DND-41 (cell line): ENCODE measurements at regions not wholly inside any gene's neighbourhood (a gene's known extent, or its start where the extent isn't known, plus 50 kb on each side); places are given as distances from the start of the nearest gene placed in this dataset.

Experiments used
- ATAC-seq: fragments of 200-7000 bp; cut with Tn5 transposase; 3 replicates; pipeline ENCODE4 v1.9.1; 2021; ENCODE audit warnings: low read depth; ENCODE audit not compliant: insufficient read depth
- DNase-seq: peaks from one replicate; pipeline ENCODE4 v3.0.0-alpha.2; 2020
- H2AFZ ChIP-seq: 2 replicates; pipeline ENCODE4 v1.6.0; 2012; ENCODE audit warnings: low read depth, low read length
- H3K27ac ChIP-seq: 2 replicates; pipeline ENCODE4 v1.5.1; 2012; ENCODE audit warnings: low read length, inconsistent platforms
- H3K27me3 ChIP-seq: fragments of 200-600 bp; sonication (generic); 2 replicates; pipeline ENCODE4 v1.6.0; 2012; ENCODE audit warnings: low read length, mild to moderate bottlenecking, inconsistent platforms; ENCODE audit not compliant: insufficient read depth, poor library complexity
- H3K36me3 ChIP-seq: 2 replicates; pipeline ENCODE4 v1.5.1; 2012; ENCODE audit warnings: low read length, inconsistent platforms; ENCODE audit not compliant: insufficient read depth
- H3K4me1 ChIP-seq: 2 replicates; pipeline ENCODE4 v1.5.1; 2012; ENCODE audit warnings: mild to moderate bottlenecking, low read length; ENCODE audit not compliant: insufficient read depth
- H3K4me2 ChIP-seq: 2 replicates; pipeline ENCODE4 v1.6.0; 2012; ENCODE audit warnings: mild to moderate bottlenecking, moderate library complexity, low read length, inconsistent platforms; ENCODE audit not compliant: insufficient read depth
- H3K4me3 ChIP-seq, 2 experiments: fragments of 200-600 bp in 1 of 2; shearing (Covaris generic) in 1 of 2; 2 replicates each; pipeline ENCODE4 v1.5.1; 2012 to 2016; ENCODE audit warnings: inconsistent platforms in 2 of 2, low read length in 2 of 2, mild to moderate bottlenecking in 2 of 2, low read depth in 1 of 2, moderate library complexity in 1 of 2
- H3K79me2 ChIP-seq: 2 replicates; pipeline ENCODE4 v1.6.0; 2012; ENCODE audit warnings: low read length, inconsistent platforms; ENCODE audit not compliant: insufficient read depth
- H3K9ac ChIP-seq: 2 replicates; pipeline ENCODE4 v1.6.0; 2012; ENCODE audit warnings: low read depth, mild to moderate bottlenecking, inconsistent platforms, low read length, moderate library complexity
- H3K9me3 ChIP-seq: 2 replicates; pipeline ENCODE4 v1.5.1; 2012; ENCODE audit warnings: low read length, moderate library complexity, mild to moderate bottlenecking, inconsistent platforms; ENCODE audit not compliant: insufficient read depth, severe bottlenecking
- H4K20me1 ChIP-seq: 2 replicates; pipeline ENCODE4 v1.6.0; 2012; ENCODE audit warnings: low read length; ENCODE audit not compliant: insufficient read depth
- EZH2 ChIP-seq: IDR thresholded peaks from 3 replicates; pipeline ENCODE4 v1.6.1; 2012; ENCODE audit warnings: borderline replicate concordance, low read depth, mild to moderate bottlenecking, moderate library complexity, low read length, inconsistent platforms; ENCODE audit not compliant: severe bottlenecking
- TF ChIP-seq, protein P1 (sequence below): IDR thresholded peaks from 2 replicates; pipeline ENCODE4 v1.5.1; 2012; ENCODE audit warnings: borderline replicate concordance, low read length, moderate library complexity, mild to moderate bottlenecking; ENCODE audit not compliant: poor library complexity, severe bottlenecking; ENCODE audit errors: extremely low read depth

DNA sequence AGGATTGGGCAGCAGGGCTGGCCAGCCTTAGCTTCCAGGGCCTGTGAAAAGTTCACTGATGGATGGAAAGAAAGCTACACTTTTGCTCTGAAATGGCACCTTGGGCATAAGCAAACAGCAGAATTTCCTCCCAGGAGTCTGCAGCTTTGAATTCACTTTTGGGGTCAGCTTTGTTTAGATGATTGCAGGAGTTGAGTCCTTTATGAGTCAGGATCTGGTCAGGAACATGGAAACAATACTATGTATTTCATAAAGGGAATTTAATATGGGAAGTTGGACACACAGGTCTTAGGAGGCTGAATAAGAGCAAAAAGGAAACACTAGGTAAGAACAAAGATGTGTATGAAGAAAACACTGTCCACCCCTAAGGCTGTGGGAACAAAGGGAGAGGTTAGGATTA, 345.3 kb downstream of the TSN start:
- TF ChIP-seq, protein P1, sequence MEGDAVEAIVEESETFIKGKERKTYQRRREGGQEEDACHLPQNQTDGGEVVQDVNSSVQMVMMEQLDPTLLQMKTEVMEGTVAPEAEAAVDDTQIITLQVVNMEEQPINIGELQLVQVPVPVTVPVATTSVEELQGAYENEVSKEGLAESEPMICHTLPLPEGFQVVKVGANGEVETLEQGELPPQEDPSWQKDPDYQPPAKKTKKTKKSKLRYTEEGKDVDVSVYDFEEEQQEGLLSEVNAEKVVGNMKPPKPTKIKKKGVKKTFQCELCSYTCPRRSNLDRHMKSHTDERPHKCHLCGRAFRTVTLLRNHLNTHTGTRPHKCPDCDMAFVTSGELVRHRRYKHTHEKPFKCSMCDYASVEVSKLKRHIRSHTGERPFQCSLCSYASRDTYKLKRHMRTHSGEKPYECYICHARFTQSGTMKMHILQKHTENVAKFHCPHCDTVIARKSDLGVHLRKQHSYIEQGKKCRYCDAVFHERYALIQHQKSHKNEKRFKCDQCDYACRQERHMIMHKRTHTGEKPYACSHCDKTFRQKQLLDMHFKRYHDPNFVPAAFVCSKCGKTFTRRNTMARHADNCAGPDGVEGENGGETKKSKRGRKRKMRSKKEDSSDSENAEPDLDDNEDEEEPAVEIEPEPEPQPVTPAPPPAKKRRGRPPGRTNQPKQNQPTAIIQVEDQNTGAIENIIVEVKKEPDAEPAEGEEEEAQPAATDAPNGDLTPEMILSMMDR = no peak
- no peak for TF ChIP-seq EZH2
- ATAC-seq (no peak), DNase-seq (no peak)
- no peak overlapping the region for H2AFZ ChIP-seq
- no peak overlapping the region for H3K9ac ChIP-seq
- no peaks in the 10 kb centered on the region for H3K4me1 ChIP-seq
- no peaks in the 10 kb centered on the region for H3K9me3 ChIP-seq
- no peaks in the 10 kb centered on the region for H3K36me3 ChIP-seq
- no peaks in the 10 kb centered on the region for H4K20me1 ChIP-seq
- no peak overlapping the region for H3K27ac ChIP-seq
- no peaks in the 10 kb centered on the region for H3K79me2 ChIP-seq
- H3K27me3 ChIP-seq = no peaks in the 10 kb centered on the region
- H3K4me2 ChIP-seq = no peak overlapping the region
- no peak overlapping the region for H3K4me3 ChIP-seq

GRCh38 chr2:122101319-122101718, 345.9 kb downstream of the TSN start:
- Histone ChIP-seq H3K27me3 (no peaks in the 10 kb centered on the region), H3K27ac (no peak overlapping the region), H3K9ac (no peak overlapping the region), H3K4me3 (no peak overlapping the region), H4K20me1 (no peaks in the 10 kb centered on the region), H3K9me3 (no peaks in the 10 kb centered on the region), H3K4me1 (no peaks in the 10 kb centered on the region), H2AFZ (no peak overlapping the region), H3K4me2 (no peak overlapping the region), H3K79me2 (no peaks in the 10 kb centered on the region), H3K36me3 (no peaks in the 10 kb centered on the region)
- TF ChIP-seq EZH2 = no peak
- TF ChIP-seq, protein P1 = no peak
- no peak for DNase-seq
- ATAC-seq = no peak

- Histone ChIP-seq H3K9ac (no peak overlapping the region), H2AFZ (no peak overlapping the region), H3K27ac (no peak overlapping the region), H3K4me2 (no peak overlapping the region), H3K9me3 (no peaks in the 10 kb centered on the region), H4K20me1 (no peaks in the 10 kb centered on the region), H3K4me1 (no peaks in the 10 kb centered on the region), H3K36me3 (no peaks in the 10 kb centered on the region), H3K79me2 (no peaks in the 10 kb centered on the region), H3K4me3 (no peak overlapping the region), H3K27me3 (no peaks in the 10 kb centered on the region)
- no peak for TF ChIP-seq EZH2
- TF ChIP-seq, protein P1 = no peak
- DNase-seq (no peak), ATAC-seq (no peak)
Observed at GRCh38 chr2:122105171-122105876, 349.9 kb downstream of the TSN start.

DNA sequence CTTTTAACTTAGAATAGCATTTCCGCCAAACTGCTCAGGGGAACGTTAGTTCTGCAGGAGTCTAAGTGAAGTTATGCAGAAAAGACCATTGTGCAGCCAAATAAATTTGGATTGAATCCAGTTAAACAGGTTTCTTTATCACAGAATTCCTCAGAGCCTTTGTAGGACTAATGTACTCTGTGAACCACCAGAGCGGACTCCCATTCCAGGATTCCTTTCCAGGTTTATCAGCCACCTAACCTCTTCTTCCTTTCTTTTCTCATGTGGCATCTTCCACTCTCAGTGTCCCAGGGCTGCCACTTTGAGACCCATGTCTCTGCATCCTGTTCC, 350.4 kb downstream of the TSN start:
- Histone ChIP-seq H3K9ac (no peak overlapping the region), H4K20me1 (no peaks in the 10 kb centered on the region), H3K4me3 (no peak overlapping the region), H2AFZ (no peak overlapping the region), H3K27me3 (no peaks in the 10 kb centered on the region), H3K79me2 (no peaks in the 10 kb centered on the region), H3K36me3 (no peaks in the 10 kb centered on the region), H3K27ac (no peak overlapping the region), H3K9me3 (no peaks in the 10 kb centered on the region), H3K4me1 (no peaks in the 10 kb centered on the region), H3K4me2 (no peak overlapping the region)
- ATAC-seq (no peak), DNase-seq (no peak)
- no peak for TF ChIP-seq EZH2
- TF ChIP-seq, protein P1 = no peak
